ENCODE measurements at regions not wholly inside any gene's neighbourhood (a gene's known extent, or its start where the extent isn't known, plus 50 kb on each side); places are given as distances from the start of the nearest gene placed in this dataset.

DNA sequence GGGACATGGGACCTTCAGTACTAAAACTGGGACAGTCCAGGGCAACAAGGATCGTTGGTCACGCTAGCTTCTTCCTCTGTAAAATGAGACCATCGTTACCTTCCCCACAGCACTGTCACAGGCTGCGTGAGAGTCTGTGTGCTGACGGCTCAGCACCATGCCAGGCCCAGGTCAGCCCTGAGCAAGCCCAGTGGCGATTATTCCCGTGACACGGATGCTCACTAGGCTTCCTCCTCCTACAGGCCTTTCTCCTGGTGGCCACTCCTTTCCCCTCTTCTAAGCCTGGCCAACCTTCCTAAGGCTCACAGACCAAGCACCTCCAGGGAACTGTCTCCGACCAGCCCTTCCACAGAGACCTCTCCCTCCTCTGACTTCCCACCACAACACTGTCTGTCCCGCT lies 69.3 kb upstream of the RUNX3 start:
- TF ChIP-seq, protein P1, sequence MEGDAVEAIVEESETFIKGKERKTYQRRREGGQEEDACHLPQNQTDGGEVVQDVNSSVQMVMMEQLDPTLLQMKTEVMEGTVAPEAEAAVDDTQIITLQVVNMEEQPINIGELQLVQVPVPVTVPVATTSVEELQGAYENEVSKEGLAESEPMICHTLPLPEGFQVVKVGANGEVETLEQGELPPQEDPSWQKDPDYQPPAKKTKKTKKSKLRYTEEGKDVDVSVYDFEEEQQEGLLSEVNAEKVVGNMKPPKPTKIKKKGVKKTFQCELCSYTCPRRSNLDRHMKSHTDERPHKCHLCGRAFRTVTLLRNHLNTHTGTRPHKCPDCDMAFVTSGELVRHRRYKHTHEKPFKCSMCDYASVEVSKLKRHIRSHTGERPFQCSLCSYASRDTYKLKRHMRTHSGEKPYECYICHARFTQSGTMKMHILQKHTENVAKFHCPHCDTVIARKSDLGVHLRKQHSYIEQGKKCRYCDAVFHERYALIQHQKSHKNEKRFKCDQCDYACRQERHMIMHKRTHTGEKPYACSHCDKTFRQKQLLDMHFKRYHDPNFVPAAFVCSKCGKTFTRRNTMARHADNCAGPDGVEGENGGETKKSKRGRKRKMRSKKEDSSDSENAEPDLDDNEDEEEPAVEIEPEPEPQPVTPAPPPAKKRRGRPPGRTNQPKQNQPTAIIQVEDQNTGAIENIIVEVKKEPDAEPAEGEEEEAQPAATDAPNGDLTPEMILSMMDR (IDR thresholded peaks at IDR 0.05): no peak
- no peak for TF ChIP-seq ZFX (IDR thresholded peaks at IDR 0.05; ENCODE audit: borderline replicate concordance)
